Psoas muscle (tissue), 7 donors: ENCODE measurements at regions not wholly inside any gene's neighbourhood (a gene's known extent, or its start where the extent isn't known, plus 50 kb on each side); places are given as distances from the start of the nearest gene placed in this dataset.

Source experiments
- ATAC-seq, 4 donors: fragments of 200-7000 bp; cut with Tn5 transposase; one replicate each; pipeline ENCODE4 v1.9.1; 2020; ENCODE audit warnings: moderate library complexity in 3 of 4, mild to moderate bottlenecking in 2 of 4
- DNase-seq, 2 donors: peaks; one replicate each; pipeline ENCODE4 v3.0.0-alpha.2; 2020
- H3K27ac ChIP-seq: fragments of 200-600 bp; one replicate; pipeline ENCODE4 v1.8.0; 2022
- H3K27me3 ChIP-seq, 3 donors: fragments of 200-600 bp in 1 of 3; one replicate each; pipeline versions ENCODE4 v1.6.1 to v1.8.0; 2013 to 2022; ENCODE audit warnings: low read length in 2 of 3, mild to moderate bottlenecking in 2 of 3, moderate library complexity in 1 of 3; ENCODE audit not compliant: insufficient read depth in 3 of 3
- H3K36me3 ChIP-seq, 2 donors: fragments of 200-600 bp in 1 of 2; one replicate each; pipeline versions ENCODE4 v1.6.1 to v1.8.0; 2013 to 2022; ENCODE audit warnings: low read depth in 1 of 2, mild to moderate bottlenecking in 1 of 2, moderate library complexity in 1 of 2; ENCODE audit not compliant: insufficient read depth in 1 of 2
- H3K4me1 ChIP-seq: fragments of 200-600 bp; one replicate; pipeline ENCODE4 v1.8.0; 2022
- H3K4me3 ChIP-seq: fragments of 200-600 bp; one replicate; pipeline ENCODE4 v1.8.0; 2022; ENCODE audit warnings: mild to moderate bottlenecking
- H3K9me3 ChIP-seq: fragments of 200-600 bp; one replicate; pipeline ENCODE4 v1.8.0; 2022
- CTCF ChIP-seq: fragments of 200-600 bp; IDR thresholded peaks from one replicate; pipeline ENCODE4 v1.8.0; 2022; ENCODE audit warnings: antibody characterized with exemption
- WGBS, 3 donors: extraction: QIAGEN DNeasy Blood & Tissue Kit; methylation state at CpG; one replicate each; pipeline versions ENCODE4 v1.1.6 to v1.1.7; 2013; 5-methylcytosine and 5-hydroxymethylcytosine counted together
- intact Hi-C, 2 donors: fragments of 100-400 bp; cut with DNase I; formaldehyde crosslinking; loops; one replicate each; pipeline versions ENCODE4 v1.11.0 to v1.14.2; 2022
- donor health status: healthy with polysubstance abuse.
- donor health status: DM: no; HTN: no; CAD: no; lungs with moderate emphysema.
- donor health status: Bipolar disorder and iron deficiency.
- donor health status: healthy.
- donor health status: DM: yes; HTN: yes; CAD: no.
- donor health status: DM: no; HTN: no; CAD: no.
- donor health status: DM: yes; HTN: yes; CAD: no.

DNA sequence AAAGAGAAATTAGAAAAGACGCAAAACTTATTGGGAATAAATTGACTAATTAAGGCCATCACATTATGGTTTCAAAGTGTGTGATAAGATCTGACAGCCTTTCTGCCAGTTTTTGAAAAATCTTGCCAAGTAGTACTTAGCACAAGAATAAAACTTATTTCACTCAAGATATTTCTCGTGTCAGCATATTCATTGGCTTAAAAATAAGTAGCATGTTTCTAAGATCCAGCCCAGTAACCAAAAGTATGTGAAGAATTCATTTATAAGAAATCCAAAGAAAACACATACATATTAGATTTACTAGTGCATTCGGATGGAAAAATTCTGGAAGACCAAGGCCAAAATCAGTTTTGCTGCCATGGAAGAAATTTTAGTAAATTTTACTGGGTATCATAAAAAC is 1135.0 kb downstream of the GALC start:
- DNase-seq (no peak), ATAC-seq (no peak)
- no peak overlapping the region for H3K4me3 ChIP-seq
- no peaks in the 10 kb centered on the region for H3K36me3 ChIP-seq
- 48 to 60% (median 48%) methylated on average over 3 of the region's 3 CpGs for WGBS, 3 donors
- no peaks in the 10 kb centered on the region for H3K9me3 ChIP-seq
- no peaks in the 10 kb centered on the region for H3K4me1 ChIP-seq
- intact Hi-C loops: no loop called here
- no peaks in the 10 kb centered on the region for H3K27me3 ChIP-seq
- TF ChIP-seq CTCF: no peak
- no peak overlapping the region for H3K27ac ChIP-seq

DNA sequence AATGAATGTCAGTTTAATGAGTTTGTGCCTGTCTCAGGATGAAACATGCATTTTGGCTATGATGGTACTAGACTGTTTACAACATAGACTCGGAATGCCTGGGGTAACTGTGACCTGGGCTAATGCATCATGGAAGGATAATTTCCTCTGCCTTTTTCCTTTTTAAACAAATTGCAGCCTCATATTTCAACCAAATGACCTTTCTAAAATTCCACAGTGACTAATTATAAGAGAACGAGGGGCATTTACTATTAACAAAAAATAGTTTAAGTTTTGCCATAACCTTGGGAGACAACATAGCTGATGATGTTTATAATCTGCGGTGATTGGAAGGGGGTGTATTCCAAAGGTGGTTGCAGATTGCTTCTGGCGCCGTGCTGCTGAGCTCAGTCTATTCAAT is 1140.5 kb downstream of the GALC start:
- WGBS, 3 donors: 61 to 72% (median 69%) methylated on average over 5 of the region's 5 CpGs
- no peaks in the 10 kb centered on the region for H3K27me3 ChIP-seq
- ATAC-seq (no peak), DNase-seq (no peak)
- intact Hi-C loops: no loop called here
- no peak overlapping the region for H3K4me3 ChIP-seq
- H3K27ac ChIP-seq: no peak overlapping the region
- no peak for TF ChIP-seq CTCF
- no peaks in the 10 kb centered on the region for H3K36me3 ChIP-seq
- no peaks in the 10 kb centered on the region for H3K4me1 ChIP-seq
- H3K9me3 ChIP-seq: no peaks in the 10 kb centered on the region

- Histone ChIP-seq H3K4me1 (no peaks in the 10 kb centered on the region), H3K27me3 (no peaks in the 10 kb centered on the region), H3K9me3 (no peaks in the 10 kb centered on the region), H3K36me3 (no peaks in the 10 kb centered on the region), H3K4me3 (no peak overlapping the region), H3K27ac (no peak overlapping the region)
- ATAC-seq (no peak), DNase-seq (no peak)
- no peak for TF ChIP-seq CTCF
- WGBS, 3 donors: 59 to 63% (median 60%) methylated on average over 3 of the region's 3 CpGs
- intact Hi-C loops: no loop called here
Measured at GRCh38 chr14:86847140-86847539, 1145.8 kb downstream of the GALC start.

DNA sequence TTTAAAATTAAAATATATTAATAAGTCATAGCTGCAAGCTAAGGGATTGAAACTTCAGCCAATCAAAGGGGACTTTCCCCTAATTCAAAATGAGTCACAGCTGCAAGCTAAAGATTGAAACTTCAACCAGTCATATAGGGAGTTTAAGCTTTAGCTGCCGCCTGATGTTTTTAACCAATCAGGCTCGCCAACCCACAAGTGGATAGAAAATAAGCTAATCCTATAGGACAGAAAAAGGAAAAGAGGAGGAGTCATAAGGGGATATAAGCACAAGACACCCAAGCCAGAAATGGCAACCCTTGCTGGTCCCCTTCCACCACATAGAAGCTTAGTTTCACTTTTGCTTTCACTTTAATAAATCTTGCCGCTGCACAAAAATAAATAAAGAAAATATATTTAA is 1154.6 kb downstream of the GALC start:
- intact Hi-C loops: no loop called here
- Histone ChIP-seq H3K4me3 (no peak overlapping the region), H3K27me3 (no peaks in the 10 kb centered on the region), H3K36me3 (no peaks in the 10 kb centered on the region), H3K4me1 (no peaks in the 10 kb centered on the region), H3K27ac (no peak overlapping the region), H3K9me3 (no peaks in the 10 kb centered on the region)
- 94 to 98% (median 97%) methylated on average over 3 of the region's 3 CpGs for WGBS, 3 donors
- DNase-seq: no peak
- no peak for TF ChIP-seq CTCF
- ATAC-seq: no peak

DNA sequence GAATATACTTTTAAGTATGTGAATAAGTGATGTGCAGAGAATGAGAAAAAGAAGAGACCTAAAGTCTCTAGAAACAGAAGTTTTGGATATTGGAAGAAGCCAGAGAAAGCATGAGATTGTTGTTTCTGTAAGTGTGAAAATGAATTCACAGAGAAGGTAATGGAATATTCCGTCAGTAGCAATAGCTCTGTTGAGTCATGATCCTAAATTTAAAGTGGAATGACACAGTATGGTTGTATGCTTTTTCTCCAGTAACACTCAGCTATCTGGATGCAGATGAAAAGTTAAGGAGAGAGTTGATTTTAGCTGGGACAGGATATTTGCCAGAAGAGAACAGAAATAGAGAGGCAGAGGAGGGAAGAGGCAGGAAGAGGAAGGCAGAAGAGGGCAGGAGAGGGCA is 1166.3 kb downstream of the GALC start:
- H3K4me3 ChIP-seq: no peak overlapping the region
- TF ChIP-seq CTCF: no peak
- H3K9me3 ChIP-seq: peaks cover 5% of the 10 kb centered on the region
- WGBS, 3 donors: 15 to 51% (median 47%) methylated on average over 1 of the region's 1 CpG
- intact Hi-C loops: no loop called here
- H3K4me1 ChIP-seq: no peaks in the 10 kb centered on the region
- ATAC-seq (no peak), DNase-seq (no peak)
- H3K36me3 ChIP-seq: no peaks in the 10 kb centered on the region
- H3K27ac ChIP-seq: no peak overlapping the region
- no peaks in the 10 kb centered on the region for H3K27me3 ChIP-seq
